Psoas muscle (tissue), 7 donors: ENCODE measurements at regions not wholly inside any gene's neighbourhood (a gene's known extent, or its start where the extent isn't known, plus 50 kb on each side); places are given as distances from the start of the nearest gene placed in this dataset.
"Not testable (repeated sequence)": the region's sequence is repeated elsewhere in the genome, so short reads cannot be mapped to it uniquely, and the experiment has no call there.

ENCODE experiments used
- ATAC-seq, 4 donors: fragments of 200-7000 bp; cut with Tn5 transposase; one replicate each; pipeline ENCODE4 v1.9.1; 2020; ENCODE audit warnings: moderate library complexity in 3 of 4, mild to moderate bottlenecking in 2 of 4
- DNase-seq, 2 donors: peaks; one replicate each; pipeline ENCODE4 v3.0.0-alpha.2; 2020
- H3K27ac ChIP-seq: fragments of 200-600 bp; one replicate; pipeline ENCODE4 v1.8.0; 2022
- H3K27me3 ChIP-seq, 3 donors: fragments of 200-600 bp in 1 of 3; one replicate each; pipeline versions ENCODE4 v1.6.1 to v1.8.0; 2013 to 2022; ENCODE audit warnings: low read length in 2 of 3, mild to moderate bottlenecking in 2 of 3, moderate library complexity in 1 of 3; ENCODE audit not compliant: insufficient read depth in 3 of 3
- H3K36me3 ChIP-seq, 2 donors: fragments of 200-600 bp in 1 of 2; one replicate each; pipeline versions ENCODE4 v1.6.1 to v1.8.0; 2013 to 2022; ENCODE audit warnings: low read depth in 1 of 2, mild to moderate bottlenecking in 1 of 2, moderate library complexity in 1 of 2; ENCODE audit not compliant: insufficient read depth in 1 of 2
- H3K4me1 ChIP-seq: fragments of 200-600 bp; one replicate; pipeline ENCODE4 v1.8.0; 2022
- H3K4me3 ChIP-seq: fragments of 200-600 bp; one replicate; pipeline ENCODE4 v1.8.0; 2022; ENCODE audit warnings: mild to moderate bottlenecking
- H3K9me3 ChIP-seq: fragments of 200-600 bp; one replicate; pipeline ENCODE4 v1.8.0; 2022
- CTCF ChIP-seq: fragments of 200-600 bp; IDR thresholded peaks from one replicate; pipeline ENCODE4 v1.8.0; 2022; ENCODE audit warnings: antibody characterized with exemption
- WGBS, 3 donors: extraction: QIAGEN DNeasy Blood & Tissue Kit; methylation state at CpG; one replicate each; pipeline versions ENCODE4 v1.1.6 to v1.1.7; 2013; 5-methylcytosine and 5-hydroxymethylcytosine counted together
- intact Hi-C, 2 donors: fragments of 100-400 bp; cut with DNase I; formaldehyde crosslinking; loops; one replicate each; pipeline versions ENCODE4 v1.11.0 to v1.14.2; 2022
- donor health status: healthy with polysubstance abuse.
- donor health status: DM: no; HTN: no; CAD: no; lungs with moderate emphysema.
- donor health status: Bipolar disorder and iron deficiency.
- donor health status: healthy.
- donor health status: DM: yes; HTN: yes; CAD: no.
- donor health status: DM: no; HTN: no; CAD: no.
- donor health status: DM: yes; HTN: yes; CAD: no.

GRCh38 chr3:165983284-165983683 is 146.1 kb upstream of the BCHE start:
- DNase-seq: no peak
- ATAC-seq: no peak
- no peaks in the 10 kb centered on the region for H3K9me3 ChIP-seq
- intact Hi-C loops: no loop called here
- H3K36me3 ChIP-seq: no peaks in the 10 kb centered on the region
- 43 to 50% (median 45%) methylated on average over 2 of the region's 2 CpGs for WGBS, 3 donors
- no peak overlapping the region for H3K4me3 ChIP-seq
- TF ChIP-seq CTCF: no peak
- no peak overlapping the region for H3K27ac ChIP-seq
- H3K27me3 ChIP-seq: no peaks in the 10 kb centered on the region
- H3K4me1 ChIP-seq: no peaks in the 10 kb centered on the region

GRCh38 chr3:165981318-165981717 is 144.1 kb upstream of the BCHE start:
- no peaks in the 10 kb centered on the region for H3K36me3 ChIP-seq
- H3K4me3 ChIP-seq: no peak overlapping the region
- no peak for ATAC-seq
- no peak for DNase-seq
- H3K4me1 ChIP-seq: no peaks in the 10 kb centered on the region
- TF ChIP-seq CTCF: no peak
- no peaks in the 10 kb centered on the region for H3K27me3 ChIP-seq
- WGBS, 3 donors: 76 to 87% (median 83%) methylated on average over 1 of the region's 1 CpG
- intact Hi-C loops: no loop called here
- H3K9me3 ChIP-seq: no peaks in the 10 kb centered on the region
- H3K27ac ChIP-seq: no peak overlapping the region

- intact Hi-C loops, H3K36me3 ChIP-seq, H3K27ac ChIP-seq, H3K9me3 ChIP-seq, DNase-seq, H3K4me3 ChIP-seq, H3K4me1 ChIP-seq, H3K27me3 ChIP-seq, ATAC-seq: not testable (repeated sequence)
- WGBS, 3 donors: 69 to 74% (median 71%) methylated on average over 3 of the region's 3 CpGs
Observed at GRCh38 chr3:165960825-165961224, 123.6 kb upstream of the BCHE start.

- Histone ChIP-seq H3K27ac (no peak overlapping the region), H3K4me1 (no peaks in the 10 kb centered on the region), H3K4me3 (no peak overlapping the region), H3K27me3 (no peaks in the 10 kb centered on the region), H3K36me3 (no peaks in the 10 kb centered on the region), H3K9me3 (no peaks in the 10 kb centered on the region)
- ATAC-seq: no peak
- no peak for DNase-seq
- intact Hi-C loops: no loop called here
- TF ChIP-seq CTCF: no peak
- WGBS, 3 donors: 86 to 94% (median 93%) methylated on average over 2 of the region's 2 CpGs
Observed at GRCh38 chr3:165954171-165954570, 116.9 kb upstream of the BCHE start.

- intact Hi-C loops: no loop called here
- Histone ChIP-seq H3K36me3 (no peaks in the 10 kb centered on the region), H3K4me1 (no peaks in the 10 kb centered on the region), H3K27ac (no peak overlapping the region), H3K27me3 (no peaks in the 10 kb centered on the region), H3K4me3 (no peak overlapping the region), H3K9me3 (no peaks in the 10 kb centered on the region)
- ATAC-seq (no peak), DNase-seq (no peak)
- TF ChIP-seq CTCF: no peak
Observed at GRCh38 chr3:165946360-165946759, 109.1 kb upstream of the BCHE start.
